DND-41 (cell line): ENCODE measurements at regions not wholly inside any gene's neighbourhood (a gene's known extent, or its start where the extent isn't known, plus 50 kb on each side); places are given as distances from the start of the nearest gene placed in this dataset.

Experiments
- CTCF ChIP-seq: IDR thresholded peaks from 2 replicates; pipeline ENCODE4 v1.5.1; 2012; ENCODE audit warnings: borderline replicate concordance, low read length, moderate library complexity, mild to moderate bottlenecking; ENCODE audit not compliant: poor library complexity, severe bottlenecking; ENCODE audit errors: extremely low read depth
- EZH2 ChIP-seq: IDR thresholded peaks from 3 replicates; pipeline ENCODE4 v1.6.1; 2012; ENCODE audit warnings: borderline replicate concordance, low read depth, mild to moderate bottlenecking, moderate library complexity, low read length, inconsistent platforms; ENCODE audit not compliant: severe bottlenecking

GRCh38 chr2:220882507-220882906 lies 689.6 kb downstream of the EPHA4 start:
- no peak for TF ChIP-seq CTCF
- TF ChIP-seq EZH2: no peak
